IPS-18c (cell line): ENCODE measurements at regions not wholly inside any gene's neighbourhood (a gene's known extent, or its start where the extent isn't known, plus 50 kb on each side); places are given as distances from the start of the nearest gene placed in this dataset.

Source experiments
- H3K4me3 ChIP-seq: 2 replicates; pipeline ENCODE4 v1.7.0; 2013; ENCODE audit warnings: low read depth, mild to moderate bottlenecking, low read length, moderate library complexity; ENCODE audit not compliant: insufficient read depth
- H3K9me3 ChIP-seq: one replicate; pipeline ENCODE4 v1.6.1; 2013; ENCODE audit warnings: mild to moderate bottlenecking, low read length, moderate library complexity; ENCODE audit not compliant: control insufficient read depth, insufficient read depth

- H3K9me3 ChIP-seq = peaks cover 2% of the 10 kb centered on the region
- no peak overlapping the region for H3K4me3 ChIP-seq
Observed at GRCh38 chr13:75025956-75026355, 456.0 kb downstream of the TBC1D4 start.

GRCh38 chr13:75024602-75025001, 457.4 kb downstream of the TBC1D4 start:
- peaks cover 2% of the 10 kb centered on the region for H3K9me3 ChIP-seq
- no peak overlapping the region for H3K4me3 ChIP-seq

DNA sequence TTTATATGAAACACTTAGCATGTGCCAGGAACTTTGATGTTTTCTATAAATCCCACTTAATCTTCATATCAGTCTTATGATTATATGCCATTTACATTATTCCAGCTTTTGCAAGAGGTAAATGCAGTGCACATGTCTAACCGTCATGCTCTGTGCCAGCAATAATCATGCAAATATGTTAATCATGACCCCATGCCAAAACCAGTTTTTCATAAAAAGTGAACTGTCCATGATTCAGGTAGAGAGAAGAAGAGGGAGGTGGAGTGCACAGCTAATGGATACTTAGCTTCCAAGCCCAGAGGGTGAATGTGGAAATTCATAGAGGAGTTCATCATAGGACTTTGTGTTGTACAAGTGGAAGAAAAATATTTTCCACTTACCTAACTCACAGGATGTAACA, 458.4 kb downstream of the TBC1D4 start:
- Histone ChIP-seq H3K4me3 (no peak overlapping the region), H3K9me3 (no peaks in the 10 kb centered on the region)

DNA sequence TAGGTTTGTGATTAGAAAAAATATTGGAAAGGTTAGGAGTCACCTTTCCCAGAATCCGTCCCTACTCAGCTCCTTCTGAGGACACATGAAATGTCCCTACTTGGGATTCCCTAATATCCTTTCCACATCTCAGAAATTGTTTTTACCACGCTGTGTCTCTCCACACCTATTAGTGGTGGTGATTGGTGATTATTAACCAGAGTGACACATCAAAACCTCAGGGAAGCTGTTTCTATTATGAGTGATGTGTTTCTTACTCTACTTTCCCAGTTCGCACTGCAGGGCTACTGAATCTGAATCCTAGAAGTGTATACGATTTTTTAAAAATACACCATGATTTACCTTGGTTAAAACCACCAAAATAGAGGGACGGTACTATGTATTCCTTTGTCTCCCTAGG, 460.8 kb downstream of the TBC1D4 start:
- Histone ChIP-seq H3K9me3 (no peaks in the 10 kb centered on the region), H3K4me3 (no peak overlapping the region)

- Histone ChIP-seq H3K9me3 (no peaks in the 10 kb centered on the region), H3K4me3 (no peak overlapping the region)
Observed at GRCh38 chr13:75016225-75016624, 465.7 kb downstream of the TBC1D4 start.

- H3K4me3 ChIP-seq = no peak overlapping the region
- no peaks in the 10 kb centered on the region for H3K9me3 ChIP-seq
Observed at GRCh38 chr13:75013818-75014217, 468.2 kb downstream of the TBC1D4 start.

- Histone ChIP-seq H3K4me3 (no peak overlapping the region), H3K9me3 (no peaks in the 10 kb centered on the region)
Observed at GRCh38 chr13:75010941-75011340, 471.0 kb downstream of the TBC1D4 start.

DNA sequence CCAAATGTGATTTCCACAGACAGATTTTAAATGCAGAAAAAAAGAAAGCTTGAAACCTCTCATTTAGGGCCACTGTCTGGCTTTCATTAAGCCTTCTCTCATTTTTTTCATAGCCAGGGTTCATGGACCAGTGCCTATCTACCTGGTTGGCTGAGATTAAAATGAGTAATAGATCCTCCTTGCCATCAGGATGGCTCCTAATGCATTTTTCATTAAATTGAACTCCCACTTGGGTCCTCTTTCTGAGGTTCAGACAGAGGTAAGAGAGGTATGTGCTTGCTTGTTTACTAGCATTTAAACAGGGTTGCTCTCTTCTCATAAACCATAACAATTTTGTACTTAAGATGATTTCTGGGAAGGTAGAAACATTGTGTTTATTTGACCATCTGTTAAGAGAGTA, 473.0 kb downstream of the TBC1D4 start:
- no peaks in the 10 kb centered on the region for H3K9me3 ChIP-seq
- H3K4me3 ChIP-seq = no peak overlapping the region

- Histone ChIP-seq H3K9me3 (no peaks in the 10 kb centered on the region), H3K4me3 (no peak overlapping the region)
Observed at GRCh38 chr13:74990992-74991391, 491.0 kb downstream of the TBC1D4 start.

DNA sequence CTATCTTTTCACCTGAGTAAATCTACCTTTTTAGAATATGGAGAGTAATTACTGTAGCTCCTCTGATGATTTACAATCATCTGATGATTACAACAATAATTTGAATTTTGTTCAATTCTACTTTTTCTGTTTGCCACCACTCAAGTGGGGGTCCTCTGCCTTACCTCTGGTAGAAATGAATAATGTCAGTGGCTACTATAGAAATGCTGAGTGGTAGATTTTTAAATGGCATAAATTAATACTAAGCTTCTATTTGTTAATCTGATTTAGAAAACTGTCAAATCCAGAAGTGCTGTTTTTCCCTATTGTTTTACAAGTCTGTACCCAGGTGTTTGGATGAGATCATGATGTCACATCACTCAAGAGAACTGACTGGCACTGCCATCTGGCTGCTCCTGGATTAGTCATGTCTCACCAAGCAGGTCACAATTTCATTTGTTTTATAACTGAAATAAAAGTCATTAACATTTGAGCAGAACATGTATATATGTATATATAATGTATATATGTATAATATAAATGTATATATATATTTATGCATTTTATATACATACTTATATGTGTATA, 494.8 kb downstream of the TBC1D4 start:
- no peaks in the 10 kb centered on the region for H3K9me3 ChIP-seq
- no peak overlapping the region for H3K4me3 ChIP-seq

- Histone ChIP-seq H3K9me3 (no peaks in the 10 kb centered on the region), H3K4me3 (no peak overlapping the region)
Observed at GRCh38 chr13:74986609-74987008, 495.4 kb downstream of the TBC1D4 start.

- no peak overlapping the region for H3K4me3 ChIP-seq
- no peaks in the 10 kb centered on the region for H3K9me3 ChIP-seq
Observed at GRCh38 chr13:74979703-74980102, 502.3 kb downstream of the TBC1D4 start.

DNA sequence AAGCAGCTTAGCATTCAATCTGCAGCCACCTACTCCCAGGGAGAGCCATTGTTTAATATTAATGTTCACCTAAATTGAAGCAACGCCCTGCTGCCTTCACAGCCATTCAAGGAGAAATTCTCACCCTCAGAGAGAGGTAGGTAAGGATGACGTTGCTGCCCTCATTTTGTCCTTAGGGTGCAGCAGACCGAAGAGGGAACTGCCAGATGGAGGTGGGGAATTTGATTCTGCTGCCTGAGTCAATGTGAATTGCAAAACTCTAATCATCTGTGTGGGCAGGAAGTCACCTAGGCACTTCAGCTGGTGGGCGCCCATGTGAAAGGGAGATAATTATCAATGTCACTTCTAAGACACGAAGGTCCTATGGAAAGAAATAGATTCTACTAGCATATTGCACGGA, 503.4 kb downstream of the TBC1D4 start:
- H3K9me3 ChIP-seq = no peaks in the 10 kb centered on the region
- no peak overlapping the region for H3K4me3 ChIP-seq

DNA sequence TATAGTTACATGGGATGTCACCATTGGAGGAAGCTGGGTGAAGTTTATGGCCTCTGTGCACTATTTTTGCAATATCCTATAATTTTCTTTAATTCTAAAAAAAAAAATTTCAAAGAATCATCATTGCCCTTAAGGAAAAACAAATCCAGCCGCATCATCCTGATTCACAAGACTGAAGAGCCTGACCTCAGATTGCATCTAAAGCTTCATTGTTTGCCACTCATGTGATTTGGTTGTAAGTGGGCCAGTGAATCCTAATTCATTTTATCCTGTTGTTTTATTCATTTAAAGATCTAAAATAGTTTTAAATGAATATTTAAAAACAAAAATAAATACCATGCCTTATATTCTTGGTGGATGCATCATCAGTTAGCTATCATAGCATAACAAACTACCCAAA, 504.5 kb downstream of the TBC1D4 start:
- Histone ChIP-seq H3K4me3 (no peak overlapping the region), H3K9me3 (no peaks in the 10 kb centered on the region)

- H3K9me3 ChIP-seq = no peaks in the 10 kb centered on the region
- H3K4me3 ChIP-seq = no peak overlapping the region
Observed at GRCh38 chr13:74975111-74975510, 506.9 kb downstream of the TBC1D4 start.

GRCh38 chr13:74973935-74974879, 507.8 kb downstream of the TBC1D4 start:
- H3K9me3 ChIP-seq = no peaks in the 10 kb centered on the region

GRCh38 chr13:74969419-74969818, 512.5 kb downstream of the TBC1D4 start:
- H3K9me3 ChIP-seq = no peaks in the 10 kb centered on the region
- no peak overlapping the region for H3K4me3 ChIP-seq

More at GRCh38 chr13:74973935-74974879, 507.8 kb downstream of the TBC1D4 start:
- H3K4me3 ChIP-seq = no peak overlapping the region

- Histone ChIP-seq H3K4me3 (no peak overlapping the region), H3K9me3 (no peaks in the 10 kb centered on the region)
Observed at GRCh38 chr13:74966814-74967424, 515.0 kb downstream of the TBC1D4 start.
